ENCODE measurements at regions not wholly inside any gene's neighbourhood (a gene's known extent, or its start where the extent isn't known, plus 50 kb on each side); places are given as distances from the start of the nearest gene placed in this dataset.

GRCh38 chr13:79267560-79267959 is 138.5 kb downstream of the RBM26 start:
- no peak for DNase-seq (ENCODE audit: low read depth)

GRCh38 chr13:79258489-79258888 is 147.6 kb downstream of the RBM26 start:
- DNase-seq (ENCODE audit: low read depth): no peak

- DNase-seq (ENCODE audit: low read depth): no peak
Observed at GRCh38 chr13:79246578-79246949, 159.5 kb downstream of the RBM26 start.

GRCh38 chr13:79245937-79246577 is 160.0 kb downstream of the RBM26 start:
- no peak for DNase-seq (ENCODE audit: low read depth)

- no peak for DNase-seq (ENCODE audit: low read depth)
Observed at GRCh38 chr13:79241697-79242096, 164.4 kb downstream of the RBM26 start.

GRCh38 chr13:79237981-79238380 is 168.1 kb downstream of the RBM26 start:
- no peak for DNase-seq (ENCODE audit: low read depth)

GRCh38 chr13:79231887-79232286 is 174.2 kb downstream of the RBM26 start:
- DNase-seq (ENCODE audit: low read depth): no peak

GRCh38 chr13:79229761-79230160 is 176.3 kb downstream of the RBM26 start:
- DNase-seq (ENCODE audit: low read depth): no peak

GRCh38 chr13:79228972-79229371 is 177.1 kb downstream of the RBM26 start:
- no peak for DNase-seq (ENCODE audit: low read depth)

- no peak for DNase-seq (ENCODE audit: low read depth)
Observed at GRCh38 chr13:79227418-79227817, 178.6 kb downstream of the RBM26 start.

GRCh38 chr13:79226938-79227337 is 179.1 kb downstream of the RBM26 start:
- no peak for DNase-seq (ENCODE audit: low read depth)

GRCh38 chr13:79226250-79226649 is 179.8 kb downstream of the RBM26 start:
- DNase-seq (ENCODE audit: low read depth): no peak

- no peak for DNase-seq (ENCODE audit: low read depth)
Observed at GRCh38 chr13:79225487-79226232, 180.4 kb downstream of the RBM26 start.

- no peak for DNase-seq (ENCODE audit: low read depth)
Observed at GRCh38 chr13:79222427-79223205, 183.4 kb downstream of the RBM26 start.

GRCh38 chr13:79212064-79212619 is 193.9 kb downstream of the RBM26 start:
- DNase-seq (ENCODE audit: low read depth): no peak

GRCh38 chr13:79211377-79211776 is 194.7 kb downstream of the RBM26 start:
- no peak for DNase-seq (ENCODE audit: low read depth)

GRCh38 chr13:79197933-79198332 is 208.1 kb downstream of the RBM26 start:
- DNase-seq (ENCODE audit: low read depth): no peak

GRCh38 chr13:79196843-79197242 is 209.2 kb downstream of the RBM26 start:
- no peak for DNase-seq (ENCODE audit: low read depth)

- peak; percentile 4 for DNase-seq (ENCODE audit: low read depth)
Observed at GRCh38 chr13:79196366-79196765, 209.7 kb downstream of the RBM26 start.

GRCh38 chr13:79194727-79195126 is 211.3 kb downstream of the RBM26 start:
- no peak for DNase-seq (ENCODE audit: low read depth)

- DNase-seq (ENCODE audit: low read depth): peak; percentile 4
Observed at GRCh38 chr13:79194272-79194671, 211.8 kb downstream of the RBM26 start.

- DNase-seq (ENCODE audit: low read depth): no peak
Observed at GRCh38 chr13:79191501-79191900, 214.6 kb downstream of the RBM26 start.

GRCh38 chr13:79190932-79191331 is 215.1 kb downstream of the RBM26 start:
- DNase-seq (ENCODE audit: low read depth): no peak
